GM19467 (cell line): ENCODE measurements at regions not wholly inside any gene's neighbourhood (a gene's known extent, or its start where the extent isn't known, plus 50 kb on each side); places are given as distances from the start of the nearest gene placed in this dataset.

ENCODE experiments used
- ATAC-seq: cut with Tn5 transposase; IDR thresholded peaks from one replicate; pipeline ENCODE4 v1.9.1; 2021; ENCODE audit warnings: mild to moderate bottlenecking, moderate library complexity; ENCODE audit not compliant: unreplicated experiment

DNA sequence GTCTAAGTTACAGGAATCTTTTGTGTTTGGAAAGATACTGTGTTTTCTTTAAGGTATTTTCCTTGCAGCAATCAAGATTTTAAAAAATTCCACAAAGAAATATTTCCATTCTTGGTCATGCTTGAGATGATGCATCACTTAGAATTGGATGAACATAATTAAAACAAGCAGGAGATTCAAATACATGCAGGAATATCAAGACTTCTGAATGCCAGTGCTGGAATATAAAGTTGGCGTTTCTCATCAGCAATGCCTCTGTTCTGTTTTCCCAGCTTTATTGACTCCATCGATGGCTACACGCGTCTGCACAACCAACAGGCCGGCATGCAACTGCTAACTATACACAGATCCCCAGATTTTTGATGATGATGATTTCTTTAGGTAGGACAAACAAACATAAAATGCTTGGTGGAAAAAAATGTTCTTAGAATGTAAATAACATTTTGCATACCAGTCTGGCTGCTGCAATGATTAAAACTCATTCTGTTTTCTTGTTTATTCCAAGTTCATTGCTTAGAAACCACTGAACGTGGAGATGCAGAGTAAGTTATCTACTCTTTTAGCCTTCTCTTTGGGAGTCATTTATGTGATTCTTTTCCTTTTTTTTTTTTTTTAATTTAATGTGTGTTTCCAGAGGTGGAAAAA lies 91.3 kb upstream of the FAM171A1 start:
- ATAC-seq = no peak

- no peak for ATAC-seq
Observed at GRCh38 chr10:15461353-15462108, 90.4 kb upstream of the FAM171A1 start.

- no peak for ATAC-seq
Observed at GRCh38 chr10:15460661-15461060, 89.6 kb upstream of the FAM171A1 start.

DNA sequence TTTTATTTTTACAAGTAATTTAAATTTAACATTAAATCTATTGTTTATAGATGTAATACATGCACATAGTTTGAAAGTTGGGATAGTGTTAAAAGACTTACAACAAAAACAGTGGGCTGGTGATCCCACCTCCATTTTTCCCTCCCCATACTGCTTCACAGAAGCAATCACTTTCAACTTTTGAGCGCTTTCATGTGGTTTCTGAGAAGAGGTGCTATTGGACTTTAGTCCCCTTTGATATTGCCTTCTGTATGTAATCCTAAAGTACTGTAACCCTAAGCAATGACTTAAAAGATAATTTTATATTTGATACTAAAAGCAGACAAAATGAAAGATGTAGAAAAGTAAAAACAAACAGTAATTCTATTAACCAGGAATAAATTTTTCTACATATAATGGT lies 88.1 kb upstream of the FAM171A1 start:
- no peak for ATAC-seq

DNA sequence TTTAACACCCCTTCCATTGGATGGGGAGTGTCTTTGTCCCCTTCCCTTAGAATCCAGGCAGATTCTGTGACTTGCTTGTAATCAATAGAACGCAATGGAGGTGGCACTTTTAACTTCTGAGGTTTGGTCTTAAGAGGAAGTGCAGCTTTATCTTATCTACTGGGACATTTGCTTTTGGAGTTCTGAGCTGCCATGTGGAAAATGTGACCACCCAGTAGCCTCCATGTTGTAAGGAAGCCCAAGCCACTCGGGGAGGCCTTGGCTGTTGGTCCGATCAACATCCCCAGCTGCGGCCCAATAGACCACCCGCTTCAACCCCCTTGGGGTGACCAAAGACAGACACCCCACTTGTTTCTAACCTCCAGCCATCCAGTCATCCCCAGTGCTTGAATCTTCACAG lies 86.3 kb upstream of the FAM171A1 start:
- ATAC-seq = no peak

DNA sequence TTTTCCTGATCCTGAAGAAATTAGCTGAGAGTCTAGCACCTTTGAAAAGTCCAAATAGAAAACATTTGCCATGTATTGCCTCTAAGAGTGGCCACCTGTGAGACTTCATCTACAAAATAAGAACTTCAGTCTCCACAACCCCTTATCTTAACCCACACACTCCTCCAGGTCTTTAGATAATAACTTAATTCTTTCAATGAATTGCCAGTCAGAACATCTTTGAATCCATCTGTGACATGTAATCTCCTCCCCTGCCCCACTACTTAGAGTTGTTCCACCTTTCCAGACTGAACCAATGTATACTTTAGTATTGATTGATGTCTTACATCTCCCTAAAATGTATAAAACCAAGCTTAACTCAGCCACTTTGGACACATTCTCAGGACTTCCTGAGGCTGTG lies 84.4 kb upstream of the FAM171A1 start:
- ATAC-seq = no peak

GRCh38 chr10:15453926-15454325 lies 82.8 kb upstream of the FAM171A1 start:
- ATAC-seq = no peak

DNA sequence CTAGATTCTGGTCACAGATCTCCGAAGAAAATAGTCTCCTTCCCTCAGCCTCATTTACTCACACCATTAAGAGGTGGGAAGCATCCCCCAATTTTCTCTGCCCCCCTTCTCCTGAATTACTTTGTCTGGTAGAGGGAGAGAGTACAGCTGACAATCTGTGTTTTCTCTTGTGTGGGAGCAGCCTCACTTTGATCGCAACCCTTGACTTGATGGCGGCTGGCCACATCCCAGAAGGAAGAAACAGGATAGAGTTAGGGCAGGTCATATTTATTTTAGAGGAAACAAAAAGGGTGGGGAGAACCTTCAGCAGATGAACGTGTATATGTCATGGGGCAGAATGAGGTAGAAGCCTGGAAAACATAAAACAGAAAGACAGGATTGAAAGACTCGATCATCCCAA lies 82.4 kb upstream of the FAM171A1 start:
- no peak for ATAC-seq

DNA sequence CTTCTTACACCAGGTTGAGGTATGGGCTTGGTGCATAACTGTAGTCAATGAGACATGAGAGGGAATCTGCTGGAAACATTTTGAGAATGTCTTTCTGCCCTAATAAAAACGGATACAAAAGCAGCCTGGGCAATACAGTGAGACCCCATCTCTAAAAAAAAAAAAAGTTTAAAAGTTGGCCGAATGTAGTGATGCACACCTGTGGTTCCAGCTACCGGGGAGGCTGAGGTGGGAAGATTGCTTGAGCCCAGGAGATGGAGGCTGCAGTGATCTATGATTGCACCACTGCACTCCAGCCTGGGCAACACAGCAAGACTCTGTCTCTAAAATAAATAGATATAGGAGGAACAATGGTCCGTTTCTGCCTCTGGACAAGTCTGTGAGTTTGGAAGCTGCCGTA lies 81.5 kb upstream of the FAM171A1 start:
- ATAC-seq = no peak

DNA sequence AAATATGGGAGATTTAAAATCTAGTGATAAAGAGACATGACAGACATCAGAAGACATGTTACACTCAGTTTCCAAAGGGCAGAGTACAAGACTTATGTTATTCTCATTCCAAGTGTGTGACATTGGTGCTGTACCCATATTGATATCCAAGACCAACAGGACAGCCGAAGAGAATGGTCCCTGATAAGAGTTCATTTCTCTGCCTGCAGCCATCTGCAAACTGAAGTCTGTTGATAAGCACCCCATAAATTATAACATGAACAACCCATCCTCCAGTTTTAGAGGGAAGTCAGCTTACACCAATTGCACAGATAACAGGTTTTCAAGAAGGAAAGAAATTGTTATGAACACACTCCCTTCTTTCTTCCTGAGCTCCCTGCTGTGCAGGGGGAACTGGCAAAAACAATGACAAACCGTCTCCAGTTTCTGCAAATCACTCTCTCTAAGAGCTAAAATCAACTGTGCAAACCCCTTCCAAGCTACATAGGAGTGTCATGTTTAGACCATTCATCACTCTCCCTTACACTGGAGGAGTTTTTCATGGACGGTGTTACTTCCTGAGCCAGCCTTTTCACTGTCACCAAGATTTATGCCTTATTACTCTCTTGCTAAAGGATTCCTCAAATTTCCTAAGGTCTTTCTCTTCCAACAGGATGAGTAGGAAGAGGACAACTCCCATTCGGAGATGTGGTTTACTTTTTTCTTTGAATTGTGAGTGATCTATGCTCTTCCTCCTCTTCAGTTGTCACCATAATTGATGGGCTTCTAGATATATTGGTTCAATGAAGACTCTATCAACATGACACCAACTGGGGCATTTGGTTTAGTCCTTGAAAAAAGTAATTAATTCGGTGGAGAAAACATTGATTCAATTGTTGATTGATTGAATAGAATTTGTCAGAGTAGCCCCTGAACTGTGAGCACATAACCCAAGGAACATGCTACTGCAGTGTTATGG lies 80.3 kb upstream of the FAM171A1 start:
- ATAC-seq = no peak

DNA sequence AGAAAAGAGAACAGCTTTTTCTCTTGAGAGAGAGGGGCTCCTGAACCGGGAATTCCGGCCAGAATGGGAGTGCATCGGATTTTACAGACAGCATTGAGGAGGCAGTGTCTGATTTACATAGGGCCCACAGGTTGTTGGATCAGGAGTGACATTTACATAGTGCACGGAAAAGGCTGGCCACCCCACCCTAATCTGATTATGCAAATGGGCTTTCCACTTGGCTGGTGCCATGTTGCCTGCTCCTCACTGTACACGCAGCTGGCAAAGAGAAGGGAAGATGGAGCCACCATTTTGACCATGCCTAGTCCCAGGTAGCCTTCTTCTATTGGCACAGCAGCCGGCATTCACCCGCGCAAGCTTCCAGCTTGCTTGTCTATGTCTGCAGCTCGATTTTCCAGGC lies 77.5 kb upstream of the FAM171A1 start:
- ATAC-seq = no peak

DNA sequence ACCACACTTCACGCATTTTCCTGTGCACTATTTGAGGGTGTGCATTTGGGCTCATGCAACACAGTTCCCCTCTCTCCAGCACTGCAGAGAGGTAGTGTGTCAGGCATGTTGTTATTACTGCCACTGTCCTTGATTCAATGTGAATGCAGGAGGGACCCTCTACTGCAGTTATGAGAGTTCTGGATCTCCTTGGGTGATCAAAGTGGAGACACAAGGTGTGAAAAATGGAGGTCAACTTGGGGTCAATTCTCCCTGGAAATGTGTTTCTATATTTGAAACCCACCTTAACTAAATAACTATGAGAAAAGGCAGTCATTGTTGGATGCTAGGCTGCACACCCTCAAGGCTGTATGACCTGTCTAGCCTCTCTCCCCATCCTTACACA lies 73.9 kb upstream of the FAM171A1 start:
- ATAC-seq = no peak

DNA sequence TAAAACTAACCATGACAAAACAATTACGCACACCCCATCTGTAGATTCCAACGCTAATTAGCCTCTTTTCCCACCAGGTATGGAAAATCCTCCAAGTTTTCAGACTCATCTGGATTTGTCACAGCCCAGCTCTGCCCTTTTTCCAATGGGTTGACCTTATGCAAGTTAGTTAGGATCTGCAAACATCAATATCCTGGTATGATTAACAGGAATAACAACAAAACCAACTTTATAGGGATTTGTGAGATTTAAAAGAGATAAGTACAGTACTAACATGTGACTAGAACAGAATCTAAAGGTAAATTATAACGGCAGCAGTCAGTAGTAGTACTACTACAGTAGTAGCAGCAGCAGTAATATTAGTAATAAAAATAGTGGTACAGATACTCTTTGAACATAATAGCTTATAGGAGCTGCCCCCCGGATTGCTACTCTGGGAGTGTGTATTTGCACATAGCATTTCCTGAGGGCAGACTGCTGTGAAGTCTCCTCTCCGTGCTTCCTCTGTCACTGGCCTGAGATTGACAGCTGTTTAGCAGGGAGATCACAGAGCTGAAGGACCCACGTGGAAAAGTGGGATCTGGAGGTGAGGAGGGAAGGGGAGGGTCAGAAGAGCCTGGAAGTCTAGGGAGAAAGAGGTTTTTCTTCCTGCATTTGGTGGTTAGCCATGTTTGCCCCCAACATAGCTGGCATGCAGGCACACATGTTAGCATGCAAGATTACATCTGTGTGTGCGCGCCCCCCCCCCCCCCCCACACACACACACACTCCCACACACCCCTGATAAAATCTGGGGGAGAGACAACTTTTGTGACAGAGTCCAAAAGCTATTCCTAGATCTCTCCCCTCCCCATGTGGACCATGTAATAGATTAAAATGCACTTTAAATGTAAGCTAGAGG lies 73.3 kb upstream of the FAM171A1 start:
- ATAC-seq = no peak

DNA sequence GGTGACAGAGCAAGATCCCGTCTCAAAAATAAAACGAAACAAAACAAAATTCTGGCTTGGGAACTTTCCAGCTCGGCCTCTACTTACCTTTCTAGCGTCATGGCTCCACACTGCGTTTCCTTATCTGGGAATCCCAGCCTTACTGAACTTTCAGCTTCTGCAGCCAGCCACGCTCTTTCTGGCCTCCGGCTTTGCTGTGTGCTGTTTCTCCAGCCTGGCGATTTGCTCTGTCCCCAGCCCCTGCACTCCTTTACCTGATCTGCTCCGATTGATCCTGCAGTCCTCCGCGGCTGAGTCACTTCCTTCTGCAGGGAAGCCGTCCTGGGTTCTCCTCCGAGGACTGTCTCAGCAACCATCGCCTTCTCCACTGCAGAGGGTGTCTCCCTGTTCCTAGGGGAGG lies 71.0 kb upstream of the FAM171A1 start:
- ATAC-seq = no peak

DNA sequence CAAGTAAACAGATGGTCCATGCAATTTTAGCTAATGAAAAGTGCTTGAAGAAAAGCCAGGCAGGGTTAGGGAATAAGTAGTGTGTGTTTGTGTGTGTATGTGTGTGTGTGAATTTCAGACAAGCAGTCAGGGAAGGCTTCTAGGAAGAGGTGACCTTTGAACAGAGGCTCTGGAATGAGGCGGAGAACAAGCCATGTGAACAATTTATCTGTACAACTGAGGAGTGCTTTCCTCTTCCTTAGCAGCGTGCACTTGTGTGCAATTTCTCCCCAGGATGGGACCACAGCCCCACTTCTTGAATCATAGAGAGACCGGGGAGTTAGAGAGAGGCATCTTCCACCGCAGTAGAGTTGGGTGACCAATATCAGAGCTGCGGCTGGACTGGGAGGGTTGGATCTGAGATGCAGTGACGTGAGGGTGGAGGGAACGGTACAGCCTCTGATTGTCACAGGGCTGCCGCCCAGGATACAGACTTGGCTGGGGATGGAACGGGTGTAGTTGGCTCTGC lies 69.2 kb upstream of the FAM171A1 start:
- ATAC-seq = no peak

DNA sequence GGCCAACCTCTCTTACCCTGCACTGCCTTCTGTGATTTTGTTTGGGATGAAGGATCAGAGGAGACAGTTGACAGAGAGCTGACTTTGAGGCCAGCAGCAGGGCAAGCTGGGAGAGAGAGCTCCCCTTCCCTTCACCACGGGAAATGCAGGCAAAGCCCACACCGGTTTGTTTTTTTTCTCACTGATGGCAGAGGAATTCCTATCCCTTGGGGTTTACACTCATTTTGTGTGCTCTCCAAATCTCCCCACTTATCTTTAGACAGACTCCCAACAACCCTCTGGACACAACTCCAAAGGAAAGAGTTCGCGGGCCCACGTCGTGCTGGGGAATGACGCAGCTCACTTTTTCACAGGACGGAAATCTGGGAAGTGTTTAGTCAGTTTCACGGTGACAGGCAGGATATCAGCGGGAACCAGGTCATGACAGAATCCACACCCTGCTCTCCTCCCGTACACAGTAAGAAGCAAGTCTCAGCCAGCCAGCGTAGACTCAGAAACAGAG lies 68.3 kb upstream of the FAM171A1 start:
- no peak for ATAC-seq

DNA sequence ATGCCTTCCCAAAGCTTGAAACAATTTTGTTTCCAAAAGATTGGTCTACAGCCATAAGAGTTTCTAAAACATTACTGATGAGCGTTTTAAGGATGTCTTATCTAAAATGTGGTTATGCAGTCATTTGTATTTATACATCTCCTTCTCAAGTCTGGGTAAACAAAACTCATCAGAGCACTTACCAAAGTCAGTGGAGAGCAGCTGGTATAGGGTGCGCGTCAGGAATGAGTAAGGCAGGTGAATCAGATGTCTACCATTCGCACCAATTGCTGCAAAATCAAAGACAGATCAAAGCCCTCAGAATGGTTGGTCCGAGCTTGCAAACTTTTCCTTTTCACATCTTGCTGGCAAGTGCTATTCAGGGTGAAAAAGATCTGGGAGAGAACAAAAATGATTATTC lies 65.6 kb upstream of the FAM171A1 start:
- no peak for ATAC-seq

- peak; percentile 66 for ATAC-seq
Observed at GRCh38 chr10:15433850-15434537, 62.9 kb upstream of the FAM171A1 start.

GRCh38 chr10:15432266-15432665 lies 61.2 kb upstream of the FAM171A1 start:
- ATAC-seq = no peak
